Hepatocyte (in vitro differentiated cells): ENCODE measurements at regions not wholly inside any gene's neighbourhood (a gene's known extent, or its start where the extent isn't known, plus 50 kb on each side); places are given as distances from the start of the nearest gene placed in this dataset.

Experiments used
- EZH2 ChIP-seq: fragments of 200-600 bp; sonication (generic); IDR thresholded peaks from 2 replicates; pipeline ENCODE4 v1.6.1; 2016; ENCODE audit warnings: antibody characterized with exemption, mild to moderate bottlenecking, borderline replicate concordance
- TF ChIP-seq, protein P1 (sequence below): fragments of 200-600 bp; sonication (generic); IDR thresholded peaks from 2 replicates; pipeline ENCODE4 v1.5.1; 2016; ENCODE audit warnings: antibody characterized with exemption, mild to moderate bottlenecking; ENCODE audit not compliant: poor library complexity

DNA sequence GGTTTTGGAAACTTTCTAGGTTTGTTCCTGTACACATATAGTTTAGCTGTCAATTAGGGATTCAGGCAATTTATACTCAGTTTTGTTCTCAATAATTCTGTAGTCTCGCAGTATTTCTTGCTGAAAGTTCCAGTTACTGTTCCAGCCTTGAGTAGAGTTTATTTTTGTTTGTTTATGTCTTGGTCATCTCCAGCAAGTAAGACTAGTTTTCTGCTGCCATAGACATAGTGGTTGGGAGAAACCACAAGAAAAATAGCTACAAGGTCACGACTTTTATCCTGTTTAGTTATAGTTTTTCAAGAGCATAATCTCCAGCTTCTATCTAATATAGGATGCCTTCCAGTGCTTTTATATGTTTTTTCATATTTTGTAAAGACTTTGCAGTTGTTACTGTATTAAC, 99.6 kb upstream of the FOXG1 start:
- no peak for TF ChIP-seq EZH2
- TF ChIP-seq, protein P1, sequence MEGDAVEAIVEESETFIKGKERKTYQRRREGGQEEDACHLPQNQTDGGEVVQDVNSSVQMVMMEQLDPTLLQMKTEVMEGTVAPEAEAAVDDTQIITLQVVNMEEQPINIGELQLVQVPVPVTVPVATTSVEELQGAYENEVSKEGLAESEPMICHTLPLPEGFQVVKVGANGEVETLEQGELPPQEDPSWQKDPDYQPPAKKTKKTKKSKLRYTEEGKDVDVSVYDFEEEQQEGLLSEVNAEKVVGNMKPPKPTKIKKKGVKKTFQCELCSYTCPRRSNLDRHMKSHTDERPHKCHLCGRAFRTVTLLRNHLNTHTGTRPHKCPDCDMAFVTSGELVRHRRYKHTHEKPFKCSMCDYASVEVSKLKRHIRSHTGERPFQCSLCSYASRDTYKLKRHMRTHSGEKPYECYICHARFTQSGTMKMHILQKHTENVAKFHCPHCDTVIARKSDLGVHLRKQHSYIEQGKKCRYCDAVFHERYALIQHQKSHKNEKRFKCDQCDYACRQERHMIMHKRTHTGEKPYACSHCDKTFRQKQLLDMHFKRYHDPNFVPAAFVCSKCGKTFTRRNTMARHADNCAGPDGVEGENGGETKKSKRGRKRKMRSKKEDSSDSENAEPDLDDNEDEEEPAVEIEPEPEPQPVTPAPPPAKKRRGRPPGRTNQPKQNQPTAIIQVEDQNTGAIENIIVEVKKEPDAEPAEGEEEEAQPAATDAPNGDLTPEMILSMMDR, result no peak
